ENCODE measurements at regions not wholly inside any gene's neighbourhood (a gene's known extent, or its start where the extent isn't known, plus 50 kb on each side); places are given as distances from the start of the nearest gene placed in this dataset.

- WGBS, 2 donors: 71 to 82% methylated on average over 5 of the region's 5 CpGs
- no peak for DNase-seq
- Histone ChIP-seq H3K9ac (ENCODE audit: insufficient read depth in 1 of 2, low read length in 2 of 2) (no peak overlapping the region), H3K4me1 (ENCODE audit: control insufficient read depth in 5 of 5, insufficient read depth in 5 of 5, low read length in 5 of 5) (no peaks in the 10 kb centered on the region), H3K4me3 (no peak overlapping the region), H3K9me3 (ENCODE audit: control insufficient read depth in 4 of 4, insufficient read depth in 3 of 4, low read length in 3 of 4) (peaks cover 0 to 9% (median 0%) of the 10 kb centered on the region in 4 donors), H3K36me3 (ENCODE audit: control insufficient read depth in 4 of 4, insufficient read depth in 4 of 4, low read length in 4 of 4) (no peaks in the 10 kb centered on the region), H3K27me3 (ENCODE audit: control insufficient read depth in 3 of 3, insufficient read depth in 3 of 3, low read length in 2 of 3) (peaks cover 0 to 5% (median 0%) of the 10 kb centered on the region in 3 donors), H3K27ac (ENCODE audit: low read depth in 1 of 2, low read length in 1 of 2) (no peak overlapping the region)
- ATAC-seq (ENCODE audit: insufficient read depth, low FRiP score): no peak
- no peak for TF ChIP-seq CTCF (IDR thresholded peaks at IDR 0.05; ENCODE audit: control extremely low read depth, extremely low read depth)
These were observed 375.5 kb downstream of the BCL11B start for GRCh38 chr14:98896449-98896848.

GRCh38 chr14:98897605-98898309 lies 374.2 kb downstream of the BCL11B start:
- DNase-seq (no peak), ATAC-seq (ENCODE audit: insufficient read depth, low FRiP score) (no peak)
- Histone ChIP-seq H3K4me3 (no peak overlapping the region), H3K4me1 (ENCODE audit: control insufficient read depth in 5 of 5, insufficient read depth in 5 of 5, low read length in 5 of 5) (no peaks in the 10 kb centered on the region), H3K36me3 (ENCODE audit: control insufficient read depth in 4 of 4, insufficient read depth in 4 of 4, low read length in 4 of 4) (no peaks in the 10 kb centered on the region), H3K9me3 (ENCODE audit: control insufficient read depth in 4 of 4, insufficient read depth in 3 of 4, low read length in 3 of 4) (peaks cover 0 to 6% (median 0%) of the 10 kb centered on the region in 4 donors), H3K27ac (ENCODE audit: low read depth in 1 of 2, low read length in 1 of 2) (no peak overlapping the region), H3K27me3 (ENCODE audit: control insufficient read depth in 3 of 3, insufficient read depth in 3 of 3, low read length in 2 of 3) (peaks cover 0 to 3% (median 0%) of the 10 kb centered on the region in 3 donors), H3K9ac (ENCODE audit: insufficient read depth in 1 of 2, low read length in 2 of 2) (no peak overlapping the region)
- 77 to 86% methylated on average over 7 of the region's 7 CpGs for WGBS, 2 donors
- TF ChIP-seq CTCF (IDR thresholded peaks at IDR 0.05; ENCODE audit: control extremely low read depth, extremely low read depth): no peak

GRCh38 chr14:98899441-98899840 lies 372.6 kb downstream of the BCL11B start:
- H3K27ac ChIP-seq (ENCODE audit: low read depth in 1 of 2, low read length in 1 of 2): no peak overlapping the region
- DNase-seq (no peak), ATAC-seq (ENCODE audit: insufficient read depth, low FRiP score) (no peak)
- 67 to 70% methylated on average over 9 of the region's 9 CpGs for WGBS, 2 donors
- H3K4me1 ChIP-seq (ENCODE audit: control insufficient read depth in 5 of 5, insufficient read depth in 5 of 5, low read length in 5 of 5): no peaks in the 10 kb centered on the region
- no peak overlapping the region for H3K9ac ChIP-seq (ENCODE audit: insufficient read depth in 1 of 2, low read length in 2 of 2)
- H3K9me3 ChIP-seq (ENCODE audit: control insufficient read depth in 4 of 4, insufficient read depth in 3 of 4, low read length in 3 of 4): peaks cover 0 to 5% (median 0%) of the 10 kb centered on the region in 4 donors
- H3K27me3 ChIP-seq (ENCODE audit: control insufficient read depth in 3 of 3, insufficient read depth in 3 of 3, low read length in 2 of 3): no peaks in the 10 kb centered on the region
- TF ChIP-seq CTCF (IDR thresholded peaks at IDR 0.05; ENCODE audit: control extremely low read depth, extremely low read depth): no peak
- no peak overlapping the region for H3K4me3 ChIP-seq
- no peaks in the 10 kb centered on the region for H3K36me3 ChIP-seq (ENCODE audit: control insufficient read depth in 4 of 4, insufficient read depth in 4 of 4, low read length in 4 of 4)

GRCh38 chr14:98900236-98900635 lies 371.8 kb downstream of the BCL11B start:
- no peak overlapping the region for H3K4me3 ChIP-seq
- H3K27me3 ChIP-seq (ENCODE audit: control insufficient read depth in 3 of 3, insufficient read depth in 3 of 3, low read length in 2 of 3): no peaks in the 10 kb centered on the region
- DNase-seq: no peak
- 93 to 96% methylated on average over 15 of the region's 15 CpGs for WGBS, 2 donors
- peaks cover 0 to 5% (median 0%) of the 10 kb centered on the region in 4 donors for H3K9me3 ChIP-seq (ENCODE audit: control insufficient read depth in 4 of 4, insufficient read depth in 3 of 4, low read length in 3 of 4)
- no peak overlapping the region for H3K9ac ChIP-seq (ENCODE audit: insufficient read depth in 1 of 2, low read length in 2 of 2)
- H3K27ac ChIP-seq (ENCODE audit: low read depth in 1 of 2, low read length in 1 of 2): no peak overlapping the region
- no peaks in the 10 kb centered on the region for H3K36me3 ChIP-seq (ENCODE audit: control insufficient read depth in 4 of 4, insufficient read depth in 4 of 4, low read length in 4 of 4)
- no peak for TF ChIP-seq CTCF (IDR thresholded peaks at IDR 0.05; ENCODE audit: control extremely low read depth, extremely low read depth)
- ATAC-seq (ENCODE audit: insufficient read depth, low FRiP score): no peak
- H3K4me1 ChIP-seq (ENCODE audit: control insufficient read depth in 5 of 5, insufficient read depth in 5 of 5, low read length in 5 of 5): no peaks in the 10 kb centered on the region

Measured in lung (tissue), 11 donors.